ENCODE measurements at regions not wholly inside any gene's neighbourhood (a gene's known extent, or its start where the extent isn't known, plus 50 kb on each side); places are given as distances from the start of the nearest gene placed in this dataset.

- WGBS, 2 experiments (ENCODE audit: insufficient coverage in 1 of 2, insufficient read length in 1 of 2), result 86 to 89% methylated on average over 1 of the region's 1 CpG
- H3K4me1 Mint-ChIP-seq, result peaks cover 15% of the 10 kb centered on the region
- DNase-seq, result no peak
- Histone ChIP-seq H3K27ac (ENCODE audit: low read depth, low read length) (no peak overlapping the region), H3K4me3 (ENCODE audit: low read length) (no peak overlapping the region), H3K9ac (ENCODE audit: extremely low read depth, low read length, poor library complexity, severe bottlenecking) (no peak overlapping the region), H3K9me3 (ENCODE audit: control insufficient read depth, low read length) (no peaks in the 10 kb centered on the region), H3K36me3 (ENCODE audit: control insufficient read depth, insufficient read depth, low read length) (no peaks in the 10 kb centered on the region), H3K27me3 (ENCODE audit: control insufficient read depth, insufficient read depth, low read length, poor library complexity, severe bottlenecking) (no peaks in the 10 kb centered on the region), H3K4me1 (ENCODE audit: control insufficient read depth, insufficient read depth, low read length) (no peaks in the 10 kb centered on the region)
- TF ChIP-seq, protein P1, sequence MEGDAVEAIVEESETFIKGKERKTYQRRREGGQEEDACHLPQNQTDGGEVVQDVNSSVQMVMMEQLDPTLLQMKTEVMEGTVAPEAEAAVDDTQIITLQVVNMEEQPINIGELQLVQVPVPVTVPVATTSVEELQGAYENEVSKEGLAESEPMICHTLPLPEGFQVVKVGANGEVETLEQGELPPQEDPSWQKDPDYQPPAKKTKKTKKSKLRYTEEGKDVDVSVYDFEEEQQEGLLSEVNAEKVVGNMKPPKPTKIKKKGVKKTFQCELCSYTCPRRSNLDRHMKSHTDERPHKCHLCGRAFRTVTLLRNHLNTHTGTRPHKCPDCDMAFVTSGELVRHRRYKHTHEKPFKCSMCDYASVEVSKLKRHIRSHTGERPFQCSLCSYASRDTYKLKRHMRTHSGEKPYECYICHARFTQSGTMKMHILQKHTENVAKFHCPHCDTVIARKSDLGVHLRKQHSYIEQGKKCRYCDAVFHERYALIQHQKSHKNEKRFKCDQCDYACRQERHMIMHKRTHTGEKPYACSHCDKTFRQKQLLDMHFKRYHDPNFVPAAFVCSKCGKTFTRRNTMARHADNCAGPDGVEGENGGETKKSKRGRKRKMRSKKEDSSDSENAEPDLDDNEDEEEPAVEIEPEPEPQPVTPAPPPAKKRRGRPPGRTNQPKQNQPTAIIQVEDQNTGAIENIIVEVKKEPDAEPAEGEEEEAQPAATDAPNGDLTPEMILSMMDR (conservative IDR thresholded peaks at IDR 0.05), result no peak
- no peak overlapping the region for H3K4me3 Mint-ChIP-seq
- no peaks in the 10 kb centered on the region for H3K27me3 Mint-ChIP-seq (ENCODE audit: insufficient read depth)
- no peak overlapping the region for H3K27ac Mint-ChIP-seq
- H3K9me3 Mint-ChIP-seq, result peaks cover 12% of the 10 kb centered on the region
- H3K36me3 Mint-ChIP-seq (ENCODE audit: low read depth), result peaks cover 74% of the 10 kb centered on the region
These were observed 772.2 kb upstream of the SGO1 start for GRCh38 chr3:20958161-20958560.

GRCh38 chr3:20945892-20946291, 759.9 kb upstream of the SGO1 start:
- Mint-ChIP-seq H3K36me3 (ENCODE audit: low read depth) (peaks cover 62% of the 10 kb centered on the region), H3K9me3 (peaks cover 44% of the 10 kb centered on the region), H3K4me3 (no peak overlapping the region), H3K27ac (no peak overlapping the region), H3K4me1 (no peaks in the 10 kb centered on the region), H3K27me3 (ENCODE audit: insufficient read depth) (no peaks in the 10 kb centered on the region)
- Histone ChIP-seq H3K9ac (ENCODE audit: extremely low read depth, low read length, poor library complexity, severe bottlenecking) (no peak overlapping the region), H3K4me1 (ENCODE audit: control insufficient read depth, insufficient read depth, low read length) (no peaks in the 10 kb centered on the region), H3K4me3 (ENCODE audit: low read length) (no peak overlapping the region), H3K9me3 (ENCODE audit: control insufficient read depth, low read length) (peaks cover 11% of the 10 kb centered on the region), H3K36me3 (ENCODE audit: control insufficient read depth, insufficient read depth, low read length) (no peaks in the 10 kb centered on the region), H3K27ac (ENCODE audit: low read depth, low read length) (no peak overlapping the region), H3K27me3 (ENCODE audit: control insufficient read depth, insufficient read depth, low read length, poor library complexity, severe bottlenecking) (no peaks in the 10 kb centered on the region)
- TF ChIP-seq, protein P1 (conservative IDR thresholded peaks at IDR 0.05), result no peak
- no peak for DNase-seq

GRCh38 chr3:20935791-20936190, 749.8 kb upstream of the SGO1 start:
- H3K27ac Mint-ChIP-seq, result no peak overlapping the region
- H3K4me1 ChIP-seq (ENCODE audit: control insufficient read depth, insufficient read depth, low read length), result no peaks in the 10 kb centered on the region
- H3K27me3 Mint-ChIP-seq (ENCODE audit: insufficient read depth), result no peaks in the 10 kb centered on the region

More at GRCh38 chr3:20935791-20936190, 749.8 kb upstream of the SGO1 start:
- Histone ChIP-seq H3K27ac (ENCODE audit: low read depth, low read length) (no peak overlapping the region), H3K9ac (ENCODE audit: extremely low read depth, low read length, poor library complexity, severe bottlenecking) (no peak overlapping the region), H3K9me3 (ENCODE audit: control insufficient read depth, low read length) (peaks cover 9% of the 10 kb centered on the region), H3K27me3 (ENCODE audit: control insufficient read depth, insufficient read depth, low read length, poor library complexity, severe bottlenecking) (no peaks in the 10 kb centered on the region), H3K36me3 (ENCODE audit: control insufficient read depth, insufficient read depth, low read length) (no peaks in the 10 kb centered on the region), H3K4me3 (ENCODE audit: low read length) (no peak overlapping the region)
- WGBS, 2 experiments (ENCODE audit: insufficient coverage in 1 of 2, insufficient read length in 1 of 2), result 98 to 100% methylated on average over 1 to 2 of the region's 2 CpGs
- H3K9me3 Mint-ChIP-seq, result no peaks in the 10 kb centered on the region
- TF ChIP-seq, protein P1 (conservative IDR thresholded peaks at IDR 0.05), result no peak
- no peak overlapping the region for H3K4me3 Mint-ChIP-seq
- DNase-seq, result no peak
- H3K4me1 Mint-ChIP-seq, result no peaks in the 10 kb centered on the region
- H3K36me3 Mint-ChIP-seq (ENCODE audit: low read depth), result peaks cover 14% of the 10 kb centered on the region

All from endodermal cell (in vitro differentiated cells).